GM23248 (cell line): ENCODE measurements at regions not wholly inside any gene's neighbourhood (a gene's known extent, or its start where the extent isn't known, plus 50 kb on each side); places are given as distances from the start of the nearest gene placed in this dataset.

ENCODE experiments used
- DNase-seq: peaks from one replicate; pipeline ENCODE4 v3.0.0-alpha.2; 2015
- H2AFZ ChIP-seq: fragments of 200-600 bp; sonication (generic); 2 replicates; pipeline ENCODE4 v1.6.1; 2016; ENCODE audit warnings: antibody characterized with exemption
- H3F3A ChIP-seq: fragments of 200-600 bp; sonication (generic); 2 replicates; pipeline ENCODE4 v1.6.1; 2016; ENCODE audit warnings: mild to moderate bottlenecking, antibody characterized with exemption, mixed run types; ENCODE audit not compliant: insufficient read depth
- H3K27ac ChIP-seq: fragments of 200-600 bp; sonication (generic); 2 replicates; pipeline ENCODE4 v1.5.1; 2016; ENCODE audit warnings: mild to moderate bottlenecking
- H3K27me3 ChIP-seq: fragments of 200-600 bp; sonication (generic); replicated peaks from 2 replicates; pipeline ENCODE4 v1.6.1; 2016; ENCODE audit warnings: mild to moderate bottlenecking; ENCODE audit not compliant: insufficient read depth
- H3K36me3 ChIP-seq: fragments of 200-600 bp; sonication (generic); 2 replicates; pipeline ENCODE4 v1.6.1; 2016; ENCODE audit warnings: low read depth, mild to moderate bottlenecking
- H3K4me1 ChIP-seq: fragments of 200-600 bp; sonication (generic); 2 replicates; pipeline ENCODE4 v1.6.1; 2016; ENCODE audit warnings: mild to moderate bottlenecking; ENCODE audit not compliant: insufficient read depth
- H3K4me2 ChIP-seq: fragments of 200-600 bp; sonication (generic); one replicate; pipeline ENCODE4 v1.6.1; 2016; ENCODE audit warnings: mild to moderate bottlenecking; ENCODE audit not compliant: unreplicated experiment
- H3K4me3 ChIP-seq: fragments of 200-600 bp; sonication (generic); 2 replicates; pipeline ENCODE4 v1.5.1; 2016; ENCODE audit warnings: mild to moderate bottlenecking
- H3K79me2 ChIP-seq: fragments of 200-600 bp; sonication (generic); 2 replicates; pipeline ENCODE4 v1.6.1; 2016; ENCODE audit warnings: mild to moderate bottlenecking; ENCODE audit not compliant: insufficient read depth
- H3K9ac ChIP-seq: fragments of 200-600 bp; sonication (generic); 2 replicates; pipeline ENCODE4 v1.6.1; 2016; ENCODE audit warnings: mild to moderate bottlenecking
- H3K9me2 ChIP-seq: fragments of 200-600 bp; sonication (generic); 2 replicates; pipeline ENCODE4 v1.6.1; 2016; ENCODE audit warnings: mixed run types, mild to moderate bottlenecking, moderate library complexity; ENCODE audit not compliant: insufficient read depth
- H3K9me3 ChIP-seq: fragments of 200-600 bp; sonication (generic); one replicate; pipeline ENCODE4 v1.6.1; 2017; ENCODE audit warnings: low read depth
- H4K20me1 ChIP-seq: fragments of 200-600 bp; sonication (generic); 2 replicates; pipeline ENCODE4 v1.6.0; 2016; ENCODE audit not compliant: insufficient read depth
- EZH2 ChIP-seq: fragments of 200-600 bp; sonication (generic); IDR thresholded peaks from 2 replicates; pipeline ENCODE4 v1.6.1; 2018; ENCODE audit warnings: antibody characterized with exemption, mild to moderate bottlenecking; ENCODE audit not compliant: insufficient read depth, poor library complexity, severe bottlenecking
- EZH2phosphoT487 ChIP-seq: fragments of 200-600 bp; sonication (generic); IDR thresholded peaks from 2 replicates; pipeline ENCODE4 v1.6.1; 2018; ENCODE audit warnings: antibody characterized with exemption, moderate library complexity, mild to moderate bottlenecking, low read depth; ENCODE audit not compliant: insufficient read depth
- WGBS, 2 experiments: methylation state at CpG; one replicate each; pipeline ENCODE4 v1.1.6; 2015 to 2017; ENCODE audit warnings: low lambda C conversion rate in 2 of 2, low coverage in 1 of 2; ENCODE audit errors: missing lambda C conversion rate in 2 of 2; 5-methylcytosine and 5-hydroxymethylcytosine counted together
- in situ Hi-C: fragments of 300-500 bp; cut with MboI; formaldehyde crosslinking; loops from 2 replicates; pipeline ENCODE4 v1.15.0; 2020

GRCh38 chr2:153420394-153420793, 58.2 kb downstream of the RPRM start:
- WGBS, 2 experiments, result 3 to 8% methylated on average over 1 of the region's 1 CpG
- Histone ChIP-seq H3K9me3 (peaks cover 3% of the 10 kb centered on the region), H3K79me2 (no peaks in the 10 kb centered on the region), H3K9me2 (no peaks in the 10 kb centered on the region; the same call in 1 of the 2 replicates), H3K4me1 (no peaks in the 10 kb centered on the region), H2AFZ (no peak overlapping the region), H3K27ac (no peak overlapping the region), H3K36me3 (no peaks in the 10 kb centered on the region), H3K27me3 (no peaks in the 10 kb centered on the region), H3F3A (no peaks in the 10 kb centered on the region), H4K20me1 (no peaks in the 10 kb centered on the region), H3K4me2 (no peak overlapping the region), H3K4me3 (no peak overlapping the region), H3K9ac (no peak overlapping the region)
- TF ChIP-seq EZH2phosphoT487 (no peak), EZH2 (no peak)
- no peak for DNase-seq
- in situ Hi-C loops, result no loop called here

DNA sequence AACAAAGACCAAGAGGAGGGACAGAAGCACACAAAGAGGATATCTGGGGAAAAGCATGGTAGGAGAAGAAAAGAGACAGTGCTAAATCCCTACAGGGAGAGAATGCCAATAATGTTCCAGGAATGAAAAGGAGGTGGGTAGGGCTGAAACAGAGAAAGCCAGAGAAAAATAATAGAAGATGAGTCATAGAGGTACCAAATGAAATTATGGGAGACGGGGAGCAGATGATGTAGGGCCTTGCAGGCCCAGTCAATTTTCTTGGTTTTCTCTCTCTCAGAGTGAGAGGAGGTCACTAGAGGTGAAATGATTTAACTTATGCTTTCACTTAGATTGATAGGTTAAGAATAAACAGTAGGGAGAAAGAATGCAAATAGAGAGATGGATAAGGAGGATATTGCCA, 61.5 kb downstream of the RPRM start:
- 14 to 26% methylated on average over 1 of the region's 1 CpG for WGBS, 2 experiments
- in situ Hi-C loops, result no loop called here

GRCh38 chr2:153416071-153416470, 62.5 kb downstream of the RPRM start:
- no peaks in the 10 kb centered on the region for H4K20me1 ChIP-seq
- H3K27ac ChIP-seq, result no peak overlapping the region
- no peak overlapping the region for H3K9ac ChIP-seq
- TF ChIP-seq EZH2 (no peak), EZH2phosphoT487 (no peak)
- H2AFZ ChIP-seq, result no peak overlapping the region
- no peaks in the 10 kb centered on the region for H3K9me2 ChIP-seq
- H3K4me1 ChIP-seq, result no peaks in the 10 kb centered on the region
- peaks cover 3% of the 10 kb centered on the region for H3K9me3 ChIP-seq
- no peak overlapping the region for H3K4me3 ChIP-seq
- no peaks in the 10 kb centered on the region for H3K36me3 ChIP-seq
- H3F3A ChIP-seq, result no peaks in the 10 kb centered on the region
- no peak for DNase-seq
- H3K4me2 ChIP-seq, result no peak overlapping the region
- in situ Hi-C loops, result no loop called here
- H3K27me3 ChIP-seq, result no peaks in the 10 kb centered on the region
- whole genome bisulfite sequencing, 2 experiments, result 0% methylated on average over 1 of the region's 1 CpG
- no peaks in the 10 kb centered on the region for H3K79me2 ChIP-seq

More for the DNA sequence above, 61.5 kb downstream of the RPRM start:
- H3K27ac ChIP-seq, result no peak overlapping the region
- no peaks in the 10 kb centered on the region for H3K9me2 ChIP-seq
- no peak overlapping the region for H2AFZ ChIP-seq
- no peak overlapping the region for H3K9ac ChIP-seq
- no peak overlapping the region for H3K4me2 ChIP-seq
- H3K4me3 ChIP-seq, result no peak overlapping the region
- H3K9me3 ChIP-seq, result peaks cover 3% of the 10 kb centered on the region
- DNase-seq, result no peak
- no peaks in the 10 kb centered on the region for H3F3A ChIP-seq
- TF ChIP-seq EZH2phosphoT487 (no peak), EZH2 (no peak)
- H3K79me2 ChIP-seq, result no peaks in the 10 kb centered on the region
- no peaks in the 10 kb centered on the region for H3K36me3 ChIP-seq
- no peaks in the 10 kb centered on the region for H3K4me1 ChIP-seq
- no peaks in the 10 kb centered on the region for H3K27me3 ChIP-seq
- no peaks in the 10 kb centered on the region for H4K20me1 ChIP-seq

- no peaks in the 10 kb centered on the region for H3K79me2 ChIP-seq
- no peak overlapping the region for H3K9ac ChIP-seq
- no peak overlapping the region for H3K4me2 ChIP-seq
- WGBS, 2 experiments, result 6 to 11% methylated on average over 3 of the region's 3 CpGs
- no peak overlapping the region for H2AFZ ChIP-seq
- TF ChIP-seq EZH2, result no peak
- TF ChIP-seq EZH2phosphoT487, result no peak
- in situ Hi-C loops, result no loop called here
- no peaks in the 10 kb centered on the region for H3K36me3 ChIP-seq
- H3K9me2 ChIP-seq, result no peaks in the 10 kb centered on the region
- H3K4me1 ChIP-seq, result no peaks in the 10 kb centered on the region
- no peak overlapping the region for H3K27ac ChIP-seq
- no peaks in the 10 kb centered on the region for H3K9me3 ChIP-seq
- H3K27me3 ChIP-seq, result no peaks in the 10 kb centered on the region
- H3F3A ChIP-seq, result no peaks in the 10 kb centered on the region
- H4K20me1 ChIP-seq, result no peaks in the 10 kb centered on the region
- DNase-seq, result no peak
- no peak overlapping the region for H3K4me3 ChIP-seq
Measured at GRCh38 chr2:153408710-153409385, 69.7 kb downstream of the RPRM start.

- Histone ChIP-seq H3K4me3 (no peak overlapping the region), H3K79me2 (no peaks in the 10 kb centered on the region), H2AFZ (no peak overlapping the region), H3F3A (no peaks in the 10 kb centered on the region), H3K27me3 (no peaks in the 10 kb centered on the region), H3K4me1 (no peaks in the 10 kb centered on the region), H3K4me2 (no peak overlapping the region), H3K36me3 (no peaks in the 10 kb centered on the region), H3K9ac (no peak overlapping the region), H3K9me2 (no peaks in the 10 kb centered on the region), H4K20me1 (no peaks in the 10 kb centered on the region), H3K27ac (no peak overlapping the region), H3K9me3 (no peaks in the 10 kb centered on the region)
- in situ Hi-C loops, result no loop called here
- no peak for DNase-seq
- WGBS, 2 experiments, result 6 to 9% methylated on average over 1 of the region's 1 CpG
- TF ChIP-seq EZH2 (no peak), EZH2phosphoT487 (no peak)
Measured at GRCh38 chr2:153405196-153405595, 73.4 kb downstream of the RPRM start.
